Testis (tissue), 2 donors: ENCODE measurements at regions not wholly inside any gene's neighbourhood (a gene's known extent, or its start where the extent isn't known, plus 50 kb on each side); places are given as distances from the start of the nearest gene placed in this dataset.

Source experiments
- DNase-seq: peaks from one replicate; pipeline ENCODE4 v3.0.0-alpha.2; 2019
- H3K27ac ChIP-seq, 2 donors: fragments of 200-600 bp; sonication (generic); one replicate each; pipeline ENCODE4 v1.5.1; 2019
- H3K27me3 ChIP-seq: fragments of 200-600 bp; sonication (generic); one replicate; pipeline ENCODE4 v1.5.1; 2019
- H3K36me3 ChIP-seq: fragments of 200-600 bp; sonication (generic); one replicate; pipeline ENCODE4 v1.5.1; 2017; ENCODE audit warnings: low read depth; ENCODE audit errors: missing control alignments
- H3K4me1 ChIP-seq: fragments of 200-600 bp; sonication (generic); one replicate; pipeline ENCODE4 v1.5.1; 2019
- H3K4me3 ChIP-seq, 2 donors: fragments of 200-600 bp; sonication (generic); one replicate each; pipeline ENCODE4 v1.5.1; 2017 to 2019
- H3K9me3 ChIP-seq: fragments of 200-600 bp; sonication (generic); one replicate; pipeline ENCODE4 v1.5.1; 2017
- CTCF ChIP-seq, 3 experiments: fragments of 450-650 bp in 2 of 3; fragments of 200-600 bp in 1 of 3; sonication (generic) in 1 of 3; IDR thresholded peaks; one replicate each; pipeline ENCODE4 v1.5.1; 2016 to 2019; ENCODE audit warnings: antibody characterized with exemption in 3 of 3, mild to moderate bottlenecking in 2 of 3, moderate library complexity in 1 of 3
- POLR2A ChIP-seq: fragments of 450-650 bp; IDR thresholded peaks from one replicate; pipeline ENCODE4 v1.6.1; 2017; ENCODE audit warnings: antibody characterized with exemption, mild to moderate bottlenecking, moderate library complexity
- WGBS, 2 donors: methylation state at CpG; one replicate each; pipeline ENCODE4 v1.1.5; 2018; 5-methylcytosine and 5-hydroxymethylcytosine counted together
- intact Hi-C: fragments of 100-400 bp; cut with DNase I; formaldehyde crosslinking; loops from one replicate; pipeline ENCODE4 v1.15.1; 2023; ENCODE audit warnings: low total_unique reads

GRCh38 chr13:106963151-106963550 is 395.2 kb upstream of the ARGLU1 start:
- no peaks in the 10 kb centered on the region for H3K4me1 ChIP-seq
- no peak for DNase-seq
- intact Hi-C loops = no loop called here
- TF ChIP-seq CTCF (IDR thresholded peaks at IDR 0.05) = no peak
- no peak for TF ChIP-seq POLR2A
- H3K36me3 ChIP-seq = no peaks in the 10 kb centered on the region
- no peak overlapping the region for H3K4me3 ChIP-seq
- no peak overlapping the region for H3K27ac ChIP-seq
- H3K9me3 ChIP-seq = no peaks in the 10 kb centered on the region
- 74 to 81% methylated on average over 2 of the region's 2 CpGs for WGBS, 2 donors
- no peaks in the 10 kb centered on the region for H3K27me3 ChIP-seq

GRCh38 chr13:106961651-106962050 is 393.7 kb upstream of the ARGLU1 start:
- no peaks in the 10 kb centered on the region for H3K27me3 ChIP-seq
- TF ChIP-seq POLR2A (no peak), CTCF (IDR thresholded peaks at IDR 0.05) (no peak)
- no peaks in the 10 kb centered on the region for H3K4me1 ChIP-seq
- H3K36me3 ChIP-seq = no peaks in the 10 kb centered on the region
- no peak overlapping the region for H3K4me3 ChIP-seq
- intact Hi-C loops = no loop called here
- WGBS, 2 donors = 71 to 76% methylated on average over 2 of the region's 2 CpGs
- H3K9me3 ChIP-seq = no peaks in the 10 kb centered on the region
- no peak overlapping the region for H3K27ac ChIP-seq
- DNase-seq = no peak

GRCh38 chr13:106961216-106961615 is 393.3 kb upstream of the ARGLU1 start:
- 88 to 92% methylated on average over 1 of the region's 1 CpG for WGBS, 2 donors
- no peak for DNase-seq
- TF ChIP-seq POLR2A = no peak
- no peak for TF ChIP-seq CTCF (IDR thresholded peaks at IDR 0.05)

GRCh38 chr13:106958621-106959048 is 390.7 kb upstream of the ARGLU1 start:
- intact Hi-C loops = no loop called here
- Histone ChIP-seq H3K9me3 (no peaks in the 10 kb centered on the region), H3K27ac (no peak overlapping the region), H3K4me3 (no peak overlapping the region), H3K36me3 (no peaks in the 10 kb centered on the region), H3K27me3 (no peaks in the 10 kb centered on the region), H3K4me1 (no peaks in the 10 kb centered on the region)
- TF ChIP-seq CTCF (IDR thresholded peaks at IDR 0.05) (no peak), POLR2A (no peak)
- WGBS, 2 donors = 81 to 89% methylated on average over 3 of the region's 3 CpGs
- DNase-seq = no peak

More at GRCh38 chr13:106961216-106961615, 393.3 kb upstream of the ARGLU1 start:
- no peak overlapping the region for H3K27ac ChIP-seq
- no peaks in the 10 kb centered on the region for H3K27me3 ChIP-seq
- no peaks in the 10 kb centered on the region for H3K4me1 ChIP-seq
- intact Hi-C loops = no loop called here
- H3K4me3 ChIP-seq = no peak overlapping the region
- no peaks in the 10 kb centered on the region for H3K9me3 ChIP-seq
- no peaks in the 10 kb centered on the region for H3K36me3 ChIP-seq

GRCh38 chr13:106942563-106942962 is 374.6 kb upstream of the ARGLU1 start:
- Histone ChIP-seq H3K27me3 (no peaks in the 10 kb centered on the region), H3K27ac (no peak overlapping the region), H3K4me1 (no peaks in the 10 kb centered on the region), H3K4me3 (no peak overlapping the region), H3K36me3 (no peaks in the 10 kb centered on the region), H3K9me3 (no peaks in the 10 kb centered on the region)
- intact Hi-C loops = no loop called here
- TF ChIP-seq POLR2A (no peak), CTCF (IDR thresholded peaks at IDR 0.05) (no peak)
- no peak for DNase-seq
- 83 to 94% methylated on average over 3 of the region's 3 CpGs for WGBS, 2 donors
